HepG2 (cell line): ENCODE measurements at regions not wholly inside any gene's neighbourhood (a gene's known extent, or its start where the extent isn't known, plus 50 kb on each side); places are given as distances from the start of the nearest gene placed in this dataset.

Experiments
- ATAC-seq: fragments of 200-7000 bp; cut with Tn5 transposase; 3 replicates; pipeline ENCODE4 v1.9.1; 2020; ENCODE audit warnings: mild to moderate bottlenecking, moderate library complexity
- BruUV-seq: library from RNA; stranded (reverse); fragments of 400-500 nt; replicated peaks from 2 replicates; lab custom pipeline; 2021; lab: Mats Ljungman, UMichigan
- CTCF ChIA-PET: fragments of 300-600 bp; formaldehyde crosslinking; extraction: SDS; loops from one replicate; lab custom pipeline; 2021; ENCODE audit warnings: low total read pairs, inconsistent platforms, low intra/inter-chr PET ratio; lab: Yijun Ruan, JAX
- POLR2A ChIA-PET: fragments of 350-600 bp; sonication (Branson Sonifier 250); formaldehyde crosslinking; loops from one replicate; lab custom pipeline; 2020; ENCODE audit warnings: antibody characterized with exemption, inconsistent platforms; lab: Yijun Ruan, JAX
- DNase-seq: peaks from one replicate; pipeline ENCODE4 v3.0.0-alpha.2; 2015; ENCODE audit warnings: low spot score
- FAIRE-seq: peaks from 3 replicates; lab custom pipeline; 2011; peaks lifted over from hg19 to GRCh38; lab: Jason Lieb, UNC
- H2AFZ ChIP-seq: one replicate; pipeline ENCODE4 v1.6.1; 2011; ENCODE audit warnings: low read length, inconsistent platforms
- H3K27ac ChIP-seq: fragments of 300-600 bp; 3 replicates; pipeline ENCODE4 v1.8.0; 2011; ENCODE audit warnings: mixed run types, mild to moderate bottlenecking, mixed read lengths, low read length, inconsistent platforms; ENCODE audit not compliant: insufficient read depth; ENCODE audit errors: extremely low read length
- H3K27me3 ChIP-seq, 2 experiments: fragments of 200-600 bp in 1 of 2; 2 replicates in 1 of 2; 3 replicates in 1 of 2; pipeline versions ENCODE4 v1.6.0 to v1.8.0; 2011; ENCODE audit warnings: low read length in 2 of 2, mild to moderate bottlenecking in 2 of 2, moderate library complexity in 2 of 2, inconsistent platforms in 1 of 2; ENCODE audit not compliant: insufficient read depth in 2 of 2, control insufficient read depth in 1 of 2
- H3K36me3 ChIP-seq, 2 experiments: fragments of 200-600 bp in 1 of 2; replicated peaks in 1 of 2; 2 replicates in 1 of 2; 3 replicates in 1 of 2; pipeline versions ENCODE4 v1.5.1 to v1.8.0; 2011; ENCODE audit warnings: low read length in 2 of 2, inconsistent platforms in 1 of 2; ENCODE audit not compliant: insufficient read depth in 2 of 2, control insufficient read depth in 1 of 2
- H3K4me1 ChIP-seq: 2 replicates; pipeline ENCODE4 v1.5.1; 2012; ENCODE audit warnings: low read length, inconsistent platforms; ENCODE audit not compliant: insufficient read depth
- H3K4me2 ChIP-seq: 2 replicates; pipeline ENCODE4 v1.6.0; 2011; ENCODE audit warnings: low read depth, low read length, inconsistent platforms
- H3K4me3 ChIP-seq, 3 experiments: fragments of 200-600 bp in 1 of 3; sonication (generic), shearing (Covaris generic) in 1 of 3; replicated peaks in 1 of 3; 2 replicates each; pipeline ENCODE4 v1.5.1; 2011 to 2016; ENCODE audit warnings: low read length in 3 of 3, inconsistent platforms in 2 of 3, low read depth in 2 of 3, mild to moderate bottlenecking in 2 of 3, control low read depth in 1 of 3, mixed read lengths in 1 of 3; ENCODE audit not compliant: insufficient read depth in 1 of 3
- H3K79me2 ChIP-seq: one replicate; pipeline ENCODE4 v1.6.1; 2011; ENCODE audit warnings: low read length, inconsistent platforms; ENCODE audit not compliant: insufficient read depth
- H3K9ac ChIP-seq: 2 replicates; pipeline ENCODE4 v1.6.0; 2011; ENCODE audit warnings: mild to moderate bottlenecking, low read depth, low read length, inconsistent platforms; ENCODE audit not compliant: insufficient read depth
- H3K9me3 ChIP-seq: 2 replicates; pipeline ENCODE4 v1.5.1; 2012; ENCODE audit warnings: mild to moderate bottlenecking, low read length
- H4K20me1 ChIP-seq: 2 replicates; pipeline ENCODE4 v1.6.0; 2011; ENCODE audit warnings: inconsistent platforms, mild to moderate bottlenecking, low read length, moderate library complexity; ENCODE audit not compliant: insufficient read depth
- AHDC1 ChIP-seq: sonication (generic); formaldehyde crosslinking; IDR thresholded peaks from 2 replicates; pipeline ENCODE4 v1.5.1; 2020; ENCODE audit warnings: mild to moderate bottlenecking, missing genetic modification reagents, borderline replicate concordance
- DMAP1 ChIP-seq: IDR thresholded peaks from 2 replicates; pipeline ENCODE4 v1.6.1; 2016
- EZH2 ChIP-seq: conservative IDR thresholded peaks from 2 replicates; pipeline ENCODE4 v1.6.1; 2012; ENCODE audit warnings: mild to moderate bottlenecking, low read depth, low read length, moderate library complexity
- PLSCR1 ChIP-seq: sonication (generic); formaldehyde crosslinking; IDR thresholded peaks from 2 replicates; pipeline ENCODE4 v1.5.0; 2020; ENCODE audit warnings: missing genetic modification reagents, mild to moderate bottlenecking, borderline replicate concordance
- ZNF335 ChIP-seq: sonication (generic); formaldehyde crosslinking; IDR thresholded peaks from 2 replicates; pipeline ENCODE4 v1.4.0; 2020; ENCODE audit warnings: missing genetic modification reagents
- ZNF382 ChIP-seq: sonication (generic); formaldehyde crosslinking; IDR thresholded peaks from 2 replicates; pipeline ENCODE4 v1.5.0; 2020; ENCODE audit warnings: missing genetic modification reagents, mild to moderate bottlenecking, borderline replicate concordance
- ZNF431 ChIP-seq: sonication (generic); formaldehyde crosslinking; IDR thresholded peaks from 2 replicates; pipeline ENCODE4 v1.9.0; 2022; ENCODE audit warnings: missing genetic modification reagents, low read depth, mild to moderate bottlenecking, borderline replicate concordance
- ZNF678 ChIP-seq: sonication (generic); formaldehyde crosslinking; IDR thresholded peaks from 2 replicates; pipeline ENCODE4 v1.4.0; 2020; ENCODE audit warnings: mild to moderate bottlenecking, missing genetic modification reagents
- ZNF7 ChIP-seq: IDR thresholded peaks from 2 replicates; pipeline ENCODE4 v1.6.1; 2016; ENCODE audit warnings: missing biosample characterization, missing genetic modification reagents
- WGBS: methylation state at CpG from one replicate; pipeline ENCODE4 v1.1.6; 2017; ENCODE audit warnings: low lambda C conversion rate; 5-methylcytosine and 5-hydroxymethylcytosine counted together
- in situ Hi-C: cut with HindIII; loops from 2 replicates; pipeline ENCODE4 v1.10.0; 2017; ENCODE audit warnings: low pct_unique_long_range_greater_than_20kb; ENCODE audit not compliant: extremely low pct_ligation_motif_present
- intact Hi-C: fragments of 100-400 bp; cut with micrococcal nuclease; formaldehyde crosslinking; loops from one replicate; pipeline ENCODE4 v1.10.0; 2022; ENCODE audit not compliant: unreplicated experiment

- ATAC-seq (no peak), FAIRE-seq (no peak), DNase-seq (no peak)
- Histone ChIP-seq H3K9me3 (no peaks in the 10 kb centered on the region), H3K9ac (no peak overlapping the region), H3K4me3 (no peak overlapping the region), H3K4me2 (no peak overlapping the region), H3K27me3 (no peaks in the 10 kb centered on the region), H2AFZ (no peak overlapping the region), H3K79me2 (no peaks in the 10 kb centered on the region), H3K36me3 (no peaks in the 10 kb centered on the region), H4K20me1 (no peaks in the 10 kb centered on the region), H3K4me1 (peaks cover 30% of the 10 kb centered on the region), H3K27ac (no peak overlapping the region)
- in situ Hi-C loops: no loop called here
- BruUV-seq: no TSS peak
- TF ChIP-seq ZNF7 (CRISPR knock-in tag) (no peak), ZNF335 (no peak), ZNF382 (CRISPR knock-in tag) (no peak), ZNF678 (CRISPR knock-in tag) (no peak), ZNF431 (CRISPR knock-in tag) (no peak), DMAP1 (no peak), EZH2 (no peak), AHDC1 (no peak), PLSCR1 (CRISPR knock-in tag) (no peak)
- 63% methylated on average over 6 of the region's 6 CpGs for WGBS
- intact Hi-C loops: no loop called here
- CTCF ChIA-PET: no interaction called here
- POLR2A ChIA-PET: no interaction called here
Observed at GRCh38 chr2:16390561-16390960, 275.1 kb downstream of the CYRIA start.
